Coronary artery (tissue), 2 donors: ENCODE measurements at regions not wholly inside any gene's neighbourhood (a gene's known extent, or its start where the extent isn't known, plus 50 kb on each side); places are given as distances from the start of the nearest gene placed in this dataset.

Experiments
- DNase-seq: peaks from one replicate; pipeline ENCODE4 v3.0.0-alpha.2; 2017; ENCODE audit warnings: low spot score
- H3K27ac ChIP-seq, 2 donors: fragments of 200-600 bp; sonication (generic); one replicate each; pipeline ENCODE4 v1.5.1; 2016 to 2019
- H3K4me3 ChIP-seq: fragments of 200-600 bp; sonication (generic); 2 replicates; pipeline ENCODE4 v1.5.1; 2016; ENCODE audit warnings: mild to moderate bottlenecking, moderate library complexity
- CTCF ChIP-seq: fragments of 200-600 bp; sonication (generic); IDR thresholded peaks from one replicate; pipeline ENCODE4 v1.5.1; 2019; ENCODE audit warnings: antibody characterized with exemption

GRCh38 chr11:88431675-88432341 is 94.3 kb upstream of the CTSC start:
- Histone ChIP-seq H3K4me3 (no peak overlapping the region), H3K27ac (no peak overlapping the region)
- no peak for TF ChIP-seq CTCF
- no peak for DNase-seq

- Histone ChIP-seq H3K27ac (no peak overlapping the region), H3K4me3 (no peak overlapping the region)
- no peak for TF ChIP-seq CTCF
- no peak for DNase-seq
These were observed 91.4 kb upstream of the CTSC start for GRCh38 chr11:88428959-88429358.

- TF ChIP-seq CTCF = no peak
- Histone ChIP-seq H3K27ac (no peak overlapping the region), H3K4me3 (no peak overlapping the region)
- no peak for DNase-seq
These were observed 90.2 kb upstream of the CTSC start for GRCh38 chr11:88427719-88428118.

- DNase-seq = no peak
- Histone ChIP-seq H3K4me3 (no peak overlapping the region), H3K27ac (no peak overlapping the region)
- TF ChIP-seq CTCF = no peak
These were observed 87.3 kb upstream of the CTSC start for GRCh38 chr11:88424881-88425280.

- H3K27ac ChIP-seq = peak overlapping the region in 1 of 2 donors; percentile 71
- DNase-seq = no peak
- TF ChIP-seq CTCF = no peak
- no peak overlapping the region for H3K4me3 ChIP-seq
These were observed 84.0 kb upstream of the CTSC start for GRCh38 chr11:88421530-88421929.

- peak overlapping the region in 1 of 2 donors; percentile 71 for H3K27ac ChIP-seq
- no peak for DNase-seq
- TF ChIP-seq CTCF = no peak
These were observed 82.7 kb upstream of the CTSC start for GRCh38 chr11:88420165-88420791.

GRCh38 chr11:88418508-88418907 is 81.0 kb upstream of the CTSC start:
- H3K4me3 ChIP-seq = no peak overlapping the region
- no peak for DNase-seq
- H3K27ac ChIP-seq = no peak overlapping the region
- no peak for TF ChIP-seq CTCF

More at GRCh38 chr11:88420165-88420791, 82.7 kb upstream of the CTSC start:
- H3K4me3 ChIP-seq = no peak overlapping the region
